ENCODE measurements at regions not wholly inside any gene's neighbourhood (a gene's known extent, or its start where the extent isn't known, plus 50 kb on each side); places are given as distances from the start of the nearest gene placed in this dataset.
A peak's percentile ranks its signal among the peaks of the same experiment; 100 is the strongest.

DNA sequence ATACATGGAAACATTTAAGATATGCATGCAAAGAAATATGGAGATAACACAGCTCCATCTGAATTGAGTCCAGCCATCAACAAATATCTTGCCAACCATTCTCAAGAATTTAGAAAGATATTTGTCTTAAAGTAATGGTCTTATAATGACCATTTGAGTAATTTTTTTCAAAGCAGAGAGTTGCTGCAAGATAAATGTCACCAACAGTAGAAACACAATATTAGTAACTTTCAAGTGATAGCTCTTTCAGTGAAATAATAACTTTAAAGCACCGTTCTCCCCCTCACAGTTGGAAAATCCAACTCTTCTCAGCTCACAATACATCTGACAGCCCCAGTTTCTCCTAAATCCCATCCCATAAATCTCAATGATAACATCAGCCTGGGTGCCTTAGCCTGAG, 481.0 kb upstream of the ADAMTS5 start:
- no peak for DNase-seq (ENCODE audit: low read depth)

DNA sequence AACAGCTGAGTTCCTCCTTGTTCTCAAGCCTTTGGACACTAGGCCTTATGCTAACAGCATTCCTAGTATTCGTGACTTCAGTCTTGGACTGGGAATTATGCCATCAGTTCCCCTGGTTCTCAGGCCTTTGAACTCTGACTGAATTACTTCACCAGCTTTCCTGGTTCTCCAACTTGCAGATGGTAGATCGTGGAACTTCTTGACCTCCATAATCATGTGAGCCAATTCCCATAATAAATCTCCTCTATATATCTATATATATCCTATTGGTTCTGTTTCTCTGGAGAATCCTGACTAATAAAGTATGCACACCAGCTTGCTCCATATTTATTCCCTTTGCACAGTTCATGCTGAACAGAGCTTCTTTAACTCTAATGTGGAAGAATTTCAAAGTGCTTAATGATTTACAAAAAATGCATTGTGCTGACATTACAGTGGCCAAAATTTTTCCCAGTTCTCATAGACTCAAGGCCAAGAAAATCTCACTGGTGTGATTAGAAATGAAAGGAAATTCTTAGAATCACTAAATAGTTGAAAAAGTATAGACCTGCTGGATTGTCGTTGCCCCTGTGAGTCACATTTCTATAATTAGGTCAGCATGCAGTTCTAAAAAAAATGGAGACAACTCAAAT, 462.9 kb upstream of the ADAMTS5 start:
- peak; percentile 63 for DNase-seq (ENCODE audit: low read depth)

DNA sequence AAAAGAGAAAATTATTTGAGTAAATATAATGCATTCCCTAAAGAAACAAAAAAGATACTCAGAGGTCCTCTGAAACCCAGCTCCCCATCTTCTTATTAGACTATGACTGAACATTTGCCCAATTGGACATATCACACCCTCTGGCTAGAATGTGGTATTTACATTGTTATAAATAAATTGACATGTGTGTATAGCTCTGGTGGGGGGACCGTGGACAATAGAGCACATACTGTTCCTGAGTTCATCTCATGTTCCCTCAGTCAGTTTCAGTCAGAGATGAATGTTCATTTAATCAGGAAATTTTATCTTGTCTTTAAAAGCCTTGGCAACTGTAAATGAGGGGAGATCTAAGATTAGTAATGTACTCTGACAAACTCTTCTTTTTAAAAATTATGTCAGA, 459.3 kb upstream of the ADAMTS5 start:
- no peak for DNase-seq (ENCODE audit: low read depth)

DNA sequence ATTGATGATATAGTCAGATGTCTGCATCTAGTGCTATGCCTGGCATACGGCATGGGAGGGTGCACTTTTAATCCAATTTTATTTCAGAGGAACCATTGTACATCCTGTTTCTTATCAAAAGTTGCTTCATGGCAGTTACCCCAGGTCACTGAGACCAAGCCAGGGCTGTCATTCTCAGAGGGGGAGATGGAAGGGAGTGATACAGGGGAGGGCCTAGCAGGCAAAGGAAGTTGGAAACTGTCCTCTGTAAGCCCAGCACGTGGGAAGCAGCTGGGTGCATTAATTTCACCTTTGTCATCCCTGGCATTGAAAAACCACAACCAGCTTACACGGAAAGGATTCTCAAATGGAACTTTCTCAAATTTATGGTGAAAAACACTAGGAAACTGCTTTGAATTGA, 458.7 kb upstream of the ADAMTS5 start:
- peak; percentile 33 for DNase-seq (ENCODE audit: low read depth)

DNA sequence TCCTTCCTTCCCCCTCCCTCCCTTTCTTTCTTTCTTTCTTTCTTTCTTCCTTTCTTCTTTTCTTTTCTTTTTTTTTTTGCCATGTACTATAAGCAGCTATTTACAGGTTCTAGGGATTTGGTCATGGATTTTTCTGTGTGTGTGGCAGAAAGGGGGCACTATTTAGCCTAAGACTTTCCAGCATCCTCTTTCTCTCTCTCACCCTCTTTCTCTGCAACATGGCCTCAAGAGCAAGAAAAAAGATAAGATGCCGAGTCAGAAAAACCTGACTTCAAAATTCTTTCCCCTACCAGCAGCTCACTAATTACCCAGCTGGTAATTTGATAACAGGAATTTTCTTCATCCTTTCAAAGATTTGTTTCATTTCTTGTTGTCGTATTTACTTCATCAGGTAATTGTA, 458.3 kb upstream of the ADAMTS5 start:
- peak; percentile 9 for DNase-seq (ENCODE audit: low read depth)

DNA sequence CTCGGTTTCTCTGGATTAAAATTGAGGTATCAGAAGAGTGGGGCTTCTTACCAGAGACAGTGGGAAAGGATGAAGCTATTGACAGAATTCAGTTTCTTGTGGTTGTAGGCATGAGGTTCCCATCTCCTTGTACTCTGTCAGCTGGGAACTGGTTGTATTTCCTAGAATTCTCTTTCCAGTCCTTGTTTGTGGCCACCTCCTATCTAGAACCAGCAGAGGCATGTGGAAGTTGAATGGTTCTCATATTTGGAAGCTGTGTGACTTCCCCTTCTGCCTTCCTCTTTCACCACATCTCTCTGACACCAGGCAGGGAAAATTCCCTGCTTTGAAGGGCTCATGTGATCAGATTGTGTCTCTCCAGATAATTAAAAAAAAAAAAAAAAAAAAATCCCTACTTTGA, 457.7 kb upstream of the ADAMTS5 start:
- peak; percentile 16 for DNase-seq (ENCODE audit: low read depth)

DNA sequence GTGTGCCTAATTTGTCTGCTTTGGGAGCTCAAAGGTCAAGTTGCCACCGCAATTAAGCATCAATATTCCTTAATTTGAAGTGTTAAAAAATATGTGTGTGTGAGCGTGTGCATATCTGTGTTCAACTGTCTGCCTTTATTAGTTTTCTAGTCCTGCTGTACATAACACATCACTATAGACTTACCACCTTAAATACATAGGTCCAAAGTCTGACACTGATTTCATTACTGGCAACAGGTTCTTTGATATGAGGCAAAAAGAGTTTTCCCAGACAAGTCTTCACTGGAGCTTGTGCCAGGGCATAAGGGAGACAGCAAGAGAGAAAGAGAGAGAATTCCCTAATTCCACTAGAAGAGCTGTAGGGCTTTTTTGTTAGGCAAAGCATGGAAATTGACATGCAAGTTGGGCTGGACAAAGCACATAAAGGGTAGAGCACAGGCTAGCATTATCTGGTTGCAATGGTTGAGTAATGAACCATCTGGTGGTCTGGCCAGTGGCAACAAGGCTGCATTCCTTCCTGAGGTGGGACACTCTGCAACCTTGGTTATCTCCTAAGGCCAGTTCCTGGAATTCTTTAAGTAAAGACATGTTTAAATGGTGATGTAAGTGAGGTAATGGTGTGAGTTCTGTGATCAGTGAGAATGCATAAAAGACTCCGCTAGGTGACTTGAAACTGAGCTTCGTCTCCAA, 457.2 kb upstream of the ADAMTS5 start:
- DNase-seq (ENCODE audit: low read depth), result peak; percentile 75

DNA sequence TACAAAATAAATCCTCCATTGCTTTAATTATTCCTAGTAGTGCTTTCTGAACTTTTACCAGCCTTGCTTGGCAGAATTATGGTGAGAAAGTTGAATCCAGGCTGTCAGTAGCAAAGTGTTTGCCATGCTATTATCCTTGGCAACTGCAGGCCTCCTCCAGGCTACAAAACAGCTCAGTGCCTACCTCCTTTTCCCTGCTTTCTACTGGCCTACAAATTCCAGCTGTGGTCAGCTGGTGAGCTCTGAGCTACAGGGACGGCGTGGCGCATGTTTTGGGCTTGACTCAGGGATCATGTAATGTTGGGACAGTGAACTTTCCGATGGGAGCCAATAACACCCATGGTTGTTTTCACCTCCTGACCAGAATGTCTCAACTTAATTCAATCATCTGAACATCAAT, 456.1 kb upstream of the ADAMTS5 start:
- DNase-seq (ENCODE audit: low read depth), result peak; percentile 81

DNA sequence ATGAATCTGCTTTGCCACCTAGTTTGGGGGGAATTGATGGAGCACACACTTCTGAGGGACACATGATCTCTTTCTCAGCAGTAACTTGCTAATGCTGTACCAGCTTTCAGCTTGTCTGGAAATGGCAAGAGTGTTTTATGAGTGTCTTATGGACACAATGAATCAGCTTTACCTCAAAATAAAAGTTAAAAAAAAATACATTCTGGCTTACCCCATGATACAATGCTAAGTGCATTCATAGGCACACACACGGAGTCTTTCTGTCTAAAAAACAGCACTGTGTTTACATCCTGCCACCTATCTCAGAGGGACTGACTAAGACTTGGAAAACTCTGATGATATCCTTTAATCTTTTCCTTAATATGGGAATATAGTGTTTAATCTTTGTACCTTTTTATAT, 455.5 kb upstream of the ADAMTS5 start:
- peak; percentile 12 for DNase-seq (ENCODE audit: low read depth)

DNA sequence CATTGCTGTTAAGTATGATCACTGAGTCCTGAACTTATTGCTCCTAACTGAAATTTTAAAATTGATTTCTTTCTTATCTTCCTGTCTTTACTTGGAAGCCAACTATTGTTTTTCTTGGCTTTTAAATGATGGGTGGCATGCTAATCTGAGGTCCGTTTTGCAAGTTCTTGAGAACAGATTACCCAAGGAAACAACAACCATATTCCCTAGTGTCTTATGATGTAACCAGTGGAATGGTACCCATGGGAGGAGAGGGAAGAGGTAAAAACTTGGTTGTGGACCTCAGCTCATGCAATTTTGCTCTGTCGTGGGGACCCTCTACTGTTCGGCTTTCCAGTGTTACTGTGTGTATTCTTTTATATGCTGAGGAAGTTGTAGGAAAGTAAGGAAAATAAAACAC, 454.8 kb upstream of the ADAMTS5 start:
- no peak for DNase-seq (ENCODE audit: low read depth)

DNA sequence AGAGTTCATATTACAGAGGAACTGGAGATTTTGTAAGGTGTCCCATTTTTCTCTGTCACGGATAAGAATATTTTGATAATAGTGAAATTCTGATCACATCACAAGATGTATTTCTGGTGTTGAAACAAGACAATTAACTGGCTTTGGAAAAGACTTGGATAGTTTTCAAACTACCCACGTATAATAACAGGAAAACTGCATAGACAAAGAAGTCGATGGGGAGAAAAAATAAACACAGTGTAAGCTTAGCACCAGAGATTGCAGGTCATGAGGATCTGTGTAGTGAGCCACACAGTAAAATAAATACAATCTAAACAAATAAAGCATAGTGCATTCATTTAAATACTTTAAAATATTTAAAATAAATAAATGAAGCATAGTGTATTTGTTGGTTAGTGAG, 452.3 kb upstream of the ADAMTS5 start:
- DNase-seq (ENCODE audit: low read depth), result no peak

DNA sequence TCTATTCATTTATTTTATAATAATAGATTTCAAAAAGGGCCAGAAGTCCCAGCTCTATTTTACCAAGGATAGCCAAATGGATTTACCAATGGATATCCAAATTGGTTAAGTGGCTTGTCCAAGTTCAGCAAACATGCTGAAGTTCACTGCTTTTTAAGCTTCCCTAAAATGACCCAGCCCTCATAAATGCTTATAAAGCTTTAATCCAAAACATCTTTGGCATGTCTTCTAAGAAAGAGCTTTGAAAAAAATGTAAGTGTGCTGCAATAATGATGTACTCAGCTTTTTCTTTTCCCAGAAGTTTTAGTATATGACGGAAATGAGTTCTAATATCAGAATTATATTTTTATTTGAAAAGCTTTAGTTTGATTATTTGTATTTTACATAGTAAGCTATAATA, 451.5 kb upstream of the ADAMTS5 start:
- DNase-seq (ENCODE audit: low read depth), result no peak

DNA sequence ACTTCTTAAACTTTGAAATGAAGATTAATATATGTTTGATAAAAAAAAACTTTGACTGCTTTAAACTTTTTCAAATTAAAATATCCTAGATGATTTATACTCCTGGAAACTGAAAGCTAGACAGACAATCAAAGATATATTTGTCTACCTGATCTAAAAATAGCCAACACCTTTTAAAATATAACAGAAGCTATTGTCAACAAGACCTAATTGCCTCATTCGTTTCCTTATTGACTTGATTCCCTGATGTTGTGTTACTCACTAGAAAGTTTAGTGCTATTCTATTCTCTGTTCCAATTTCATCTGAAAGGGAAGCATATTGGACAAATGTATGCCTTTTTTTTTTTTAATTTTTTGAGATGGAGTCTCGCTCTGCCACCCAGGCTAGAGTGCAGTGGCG, 445.6 kb upstream of the ADAMTS5 start:
- no peak for DNase-seq (ENCODE audit: low read depth)

DNA sequence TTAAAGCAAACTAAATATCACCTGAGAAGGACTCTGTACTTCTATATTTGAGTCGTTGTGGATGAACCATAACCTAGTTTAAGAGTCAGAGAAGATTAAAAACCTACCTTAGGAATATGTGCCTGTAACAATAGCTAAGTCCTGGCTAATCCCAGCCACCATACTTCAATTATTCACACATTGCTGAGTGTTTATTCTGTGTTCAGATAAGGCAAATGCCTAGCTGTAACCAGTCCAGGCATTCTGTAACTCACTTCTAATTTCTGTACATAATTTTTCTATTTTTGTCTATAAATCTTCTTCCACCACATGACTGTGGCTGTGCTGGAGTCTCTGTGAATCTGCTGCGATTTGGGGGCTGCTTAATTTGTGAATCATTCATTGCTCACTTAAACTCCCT, 441.9 kb upstream of the ADAMTS5 start:
- no peak for DNase-seq (ENCODE audit: low read depth)

DNA sequence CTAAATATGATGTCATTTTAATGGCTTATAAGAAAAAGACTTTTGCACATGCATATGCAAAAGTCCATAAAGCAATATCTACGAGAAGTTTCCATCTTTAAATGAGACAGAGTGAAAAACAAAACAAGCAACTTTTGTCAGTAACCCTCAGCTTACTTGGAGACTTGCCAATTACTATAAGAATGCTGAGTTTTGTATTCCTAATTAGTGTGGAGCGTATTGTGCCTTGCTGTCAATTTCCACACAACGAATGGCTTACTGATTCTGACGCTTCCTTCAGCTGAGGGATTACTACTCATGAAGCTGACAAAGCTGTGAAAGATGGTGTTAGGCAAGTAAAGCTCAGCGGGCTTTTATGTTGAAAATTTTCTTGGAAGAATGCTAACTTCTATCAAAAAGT, 440.4 kb upstream of the ADAMTS5 start:
- DNase-seq (ENCODE audit: low read depth), result no peak

DNA sequence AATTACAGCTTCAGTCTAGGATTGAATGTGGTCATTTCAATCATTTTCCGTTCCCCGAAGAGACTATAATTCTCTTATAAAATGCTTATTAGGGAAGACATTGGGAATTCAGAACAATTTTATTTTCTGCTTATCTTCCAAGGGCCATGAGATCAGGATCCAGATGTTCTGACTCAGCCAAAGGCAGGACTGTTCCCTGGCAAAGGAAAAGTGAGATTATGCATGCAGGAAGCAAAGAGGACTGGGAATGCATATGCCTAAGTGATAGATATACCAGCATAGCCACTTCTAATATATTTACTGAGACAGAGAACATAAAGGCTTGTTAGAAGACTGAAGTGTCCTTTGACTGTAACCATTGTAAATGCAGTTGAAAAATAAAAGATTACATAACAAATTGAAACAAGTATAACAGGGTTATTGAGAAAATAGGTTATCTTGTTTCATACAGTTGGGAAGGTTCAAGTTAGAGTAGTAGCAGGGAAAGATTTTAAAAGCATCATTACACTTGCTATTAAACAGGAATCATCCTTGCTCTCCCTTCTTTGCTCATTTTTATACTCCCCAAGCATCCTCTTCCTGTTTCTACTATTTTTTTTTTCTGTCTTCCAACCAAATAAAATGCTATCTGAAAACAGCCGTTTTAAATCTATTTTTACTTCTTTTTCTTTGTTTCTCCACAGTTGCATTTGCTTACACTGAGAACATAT, 439.6 kb upstream of the ADAMTS5 start:
- DNase-seq (ENCODE audit: low read depth), result no peak

DNA sequence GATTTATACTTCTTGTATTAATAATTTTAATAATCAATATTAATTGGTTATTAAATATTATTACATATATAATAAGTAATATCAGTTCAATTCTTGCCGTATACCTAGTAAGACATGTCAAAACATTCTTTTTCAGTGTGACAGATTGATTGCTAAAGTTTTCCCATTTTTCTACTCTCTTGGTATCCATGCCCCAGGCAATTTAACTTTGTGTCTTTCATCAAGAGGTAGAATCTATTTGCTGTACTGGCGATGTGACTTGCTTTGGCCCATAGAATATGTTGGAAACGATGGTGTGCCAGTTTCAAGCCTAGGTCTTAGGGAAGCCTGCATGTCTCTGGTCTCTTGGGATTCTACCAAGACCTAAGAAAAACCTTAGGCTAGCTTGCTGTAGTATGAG, 436.1 kb upstream of the ADAMTS5 start:
- DNase-seq (ENCODE audit: low read depth), result no peak

DNA sequence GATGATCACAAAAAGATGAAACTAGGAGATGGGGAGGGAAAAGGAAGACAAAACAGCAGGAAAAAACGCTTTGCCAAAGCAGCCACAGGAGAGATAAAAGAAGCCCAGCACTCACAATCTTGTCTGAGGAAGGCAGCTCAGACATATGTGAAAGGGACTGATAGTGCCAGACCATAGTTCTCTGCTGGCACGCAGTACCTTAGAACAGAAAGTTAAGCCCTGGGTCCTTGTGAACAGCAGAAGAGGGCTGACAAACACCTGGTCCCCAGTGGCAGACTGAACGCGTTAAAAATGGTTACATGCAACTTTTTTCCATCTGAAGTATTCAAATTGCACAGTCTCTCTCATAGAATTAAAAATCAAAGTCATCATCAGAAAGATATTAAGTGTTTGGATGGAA, 433.2 kb upstream of the ADAMTS5 start:
- DNase-seq (ENCODE audit: low read depth), result no peak

DNA sequence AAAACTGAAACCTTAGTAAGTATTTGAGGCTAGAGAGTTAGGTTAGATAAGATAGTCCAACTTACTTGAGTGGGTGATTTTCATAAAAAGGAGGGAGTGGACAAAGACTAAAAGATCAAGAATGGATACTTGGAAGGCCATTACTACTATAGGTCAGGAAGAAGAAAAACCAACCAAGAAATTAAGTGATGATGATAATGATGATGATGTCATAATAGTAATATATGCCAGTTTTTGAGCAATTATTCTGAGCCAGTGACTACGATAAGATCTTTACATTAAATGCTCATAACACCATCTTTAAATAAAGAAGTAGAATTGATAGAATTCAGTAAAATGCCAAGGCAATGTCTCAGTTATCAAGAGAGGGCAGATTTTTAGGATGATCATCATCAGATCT, 430.7 kb upstream of the ADAMTS5 start:
- no peak for DNase-seq (ENCODE audit: low read depth)

DNA sequence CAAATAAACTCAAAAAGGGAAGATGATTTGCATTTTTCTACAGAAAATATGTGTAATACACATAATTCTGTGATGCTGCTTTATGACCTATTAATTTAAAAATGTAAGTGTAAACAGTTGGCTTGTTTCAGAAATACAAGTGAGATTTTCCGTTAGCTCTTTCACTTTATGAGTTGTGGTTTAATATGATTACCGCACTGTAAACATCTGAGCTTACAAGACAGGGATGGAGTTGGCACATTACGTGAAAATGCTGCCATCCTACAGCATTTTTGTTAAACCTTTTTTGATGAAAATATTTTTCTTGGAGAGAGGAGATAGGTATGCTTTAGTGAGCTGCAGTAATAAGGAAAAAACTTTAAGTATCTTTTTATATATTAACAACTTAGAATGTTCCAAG, 426.8 kb upstream of the ADAMTS5 start:
- no peak for DNase-seq (ENCODE audit: low read depth)

DNA sequence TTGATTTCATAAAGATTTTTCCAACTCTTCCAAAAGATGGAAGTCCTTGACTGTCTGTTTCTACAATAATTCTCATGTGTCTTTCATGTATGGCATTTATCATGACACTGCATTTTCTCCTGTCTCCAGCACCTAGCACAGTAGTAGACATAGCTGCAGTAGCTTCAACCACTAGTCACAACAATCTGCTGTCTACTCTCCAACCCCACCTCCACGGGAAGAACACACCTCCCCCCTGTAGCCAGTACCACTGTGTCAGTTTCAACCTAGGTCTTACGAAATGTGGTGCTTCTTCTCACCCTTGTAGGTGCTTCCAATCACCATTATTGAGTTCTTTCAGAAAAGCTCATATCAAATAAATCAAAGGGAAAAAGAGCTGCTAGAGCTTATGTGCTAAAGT, 425.1 kb upstream of the ADAMTS5 start:
- no peak for DNase-seq (ENCODE audit: low read depth)

DNA sequence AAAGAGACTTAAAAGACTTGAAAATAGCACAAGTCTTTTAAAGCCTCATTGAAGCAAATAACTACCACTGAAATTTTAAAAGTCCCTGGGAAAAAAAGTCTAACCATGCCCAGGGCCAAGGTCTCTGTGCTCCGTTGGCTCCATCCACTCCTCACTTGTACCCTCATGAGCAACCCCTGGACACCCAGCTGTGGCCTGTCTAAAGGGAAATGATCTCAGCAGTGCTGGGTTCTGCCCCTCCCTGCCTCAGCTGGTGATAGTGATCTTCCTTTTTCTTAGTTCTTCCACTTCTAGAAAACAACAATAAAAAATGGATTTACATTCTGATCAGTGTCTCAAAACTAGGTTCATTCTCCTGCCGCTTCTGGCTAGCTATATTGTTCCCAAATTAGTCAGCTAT, 423.5 kb upstream of the ADAMTS5 start:
- no peak for DNase-seq (ENCODE audit: low read depth)

DNA sequence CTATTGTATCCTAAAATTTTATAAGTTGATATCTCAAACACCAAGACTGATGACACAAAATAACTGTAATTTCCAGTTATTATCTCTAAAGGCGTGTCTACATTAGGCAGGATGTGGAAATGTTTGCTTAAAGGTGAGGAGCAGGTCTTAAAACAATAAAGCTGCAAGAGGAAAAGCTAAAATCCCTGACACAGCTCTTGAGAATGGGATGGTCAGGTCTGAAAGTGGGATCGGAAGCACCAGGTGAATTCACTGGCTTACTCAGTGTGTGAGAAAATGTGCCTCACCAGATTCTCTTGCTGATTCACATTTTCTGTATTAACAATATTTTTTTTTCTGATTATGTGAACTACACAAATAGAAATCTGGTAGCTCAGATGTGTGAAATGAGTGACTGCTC, 421.9 kb upstream of the ADAMTS5 start:
- DNase-seq (ENCODE audit: low read depth), result no peak

Data from renal cortical epithelial cell (primary cell).